Sigmoid colon (tissue), 6 donors: ENCODE measurements at regions not wholly inside any gene's neighbourhood (a gene's known extent, or its start where the extent isn't known, plus 50 kb on each side); places are given as distances from the start of the nearest gene placed in this dataset.

Experiments used
- DNase-seq: peaks from one replicate; pipeline ENCODE4 v3.0.0-alpha.2; 2019
- H3K27ac ChIP-seq, 4 donors: fragments of 200-600 bp; sonication (generic); one replicate each; pipeline ENCODE4 v1.5.1; 2016 to 2019; ENCODE audit warnings: mild to moderate bottlenecking in 1 of 4
- H3K27me3 ChIP-seq, 3 donors: fragments of 200-600 bp; sonication (generic); one replicate each; pipeline ENCODE4 v1.5.1; 2019; ENCODE audit warnings: mild to moderate bottlenecking in 1 of 3
- H3K36me3 ChIP-seq, 4 donors: fragments of 200-600 bp; sonication (generic); one replicate each; pipeline ENCODE4 v1.5.1; 2016 to 2019
- H3K4me1 ChIP-seq, 4 donors: fragments of 200-600 bp; sonication (generic); one replicate each; pipeline ENCODE4 v1.5.1; 2017 to 2019
- H3K4me3 ChIP-seq, 4 donors: fragments of 200-600 bp; sonication (generic); one replicate each; pipeline ENCODE4 v1.5.1; 2017 to 2019; ENCODE audit warnings: mild to moderate bottlenecking in 2 of 4, moderate library complexity in 1 of 4
- H3K9me3 ChIP-seq, 4 donors: fragments of 200-600 bp in 3 of 4; sonication (generic) in 3 of 4; one replicate each; pipeline versions ENCODE4 v1.5.1 to v1.6.1; 2013 to 2019
- CTCF ChIP-seq, 4 experiments: fragments of 450-650 bp in 3 of 4; fragments of 200-600 bp in 1 of 4; IDR thresholded peaks; one replicate each; pipeline ENCODE4 v1.5.1; 2016 to 2019; ENCODE audit warnings: antibody characterized with exemption in 4 of 4, mild to moderate bottlenecking in 3 of 4, moderate library complexity in 2 of 4
- EP300 ChIP-seq, 4 donors: sonication (generic); formaldehyde crosslinking; IDR thresholded peaks; one replicate each; pipeline ENCODE4 v1.6.1; 2017; ENCODE audit warnings: antibody characterized with exemption in 4 of 4
- POLR2A ChIP-seq, 2 donors: fragments of 450-650 bp; IDR thresholded peaks; one replicate each; pipeline ENCODE4 v1.6.1; 2016; ENCODE audit warnings: antibody characterized with exemption in 2 of 2, mild to moderate bottlenecking in 2 of 2, moderate library complexity in 2 of 2
- POLR2AphosphoS5 ChIP-seq, 4 donors: sonication (generic); formaldehyde crosslinking; IDR thresholded peaks; one replicate each; pipeline ENCODE4 v1.6.1; 2017; ENCODE audit warnings: antibody characterized with exemption in 4 of 4
- WGBS, 2 donors: extraction: QIAGEN DNeasy Blood & Tissue Kit; methylation state at CpG; one replicate each; pipeline ENCODE4 v1.1.7; 2013; 5-methylcytosine and 5-hydroxymethylcytosine counted together
- intact Hi-C: fragments of 100-400 bp; cut with DNase I; formaldehyde crosslinking; loops from one replicate; pipeline ENCODE4 v1.15.1; 2023
- donor health status: healthy with polysubstance abuse.
- donor health status: healthy.

- H3K4me1 ChIP-seq = peaks cover 0 to 20% (median 19%) of the 10 kb centered on the region in 4 donors
- H3K9me3 ChIP-seq = no peaks in the 10 kb centered on the region
- no peak overlapping the region for H3K27ac ChIP-seq
- TF ChIP-seq POLR2AphosphoS5 (IDR thresholded peaks at IDR 0.05) (no peak), EP300 (IDR thresholded peaks at IDR 0.05) (no peak), POLR2A (IDR thresholded peaks at IDR 0.05) (no peak), CTCF (IDR thresholded peaks at IDR 0.05) (no peak)
- peak; percentile 53 for DNase-seq
- peaks cover 30 to 100% (median 71%) of the 10 kb centered on the region in 3 donors for H3K27me3 ChIP-seq
- H3K4me3 ChIP-seq = no peak overlapping the region
- intact Hi-C loops = no loop called here
- 18 to 50% methylated on average over 5 of the region's 5 CpGs for WGBS, 2 donors
- no peaks in the 10 kb centered on the region for H3K36me3 ChIP-seq
Observed at GRCh38 chr6:105985098-105985815, 100.9 kb upstream of the PRDM1 start.

GRCh38 chr6:105983763-105984162, 102.4 kb upstream of the PRDM1 start:
- no peak overlapping the region for H3K27ac ChIP-seq
- TF ChIP-seq POLR2AphosphoS5 (IDR thresholded peaks at IDR 0.05) (no peak), EP300 (IDR thresholded peaks at IDR 0.05) (no peak), CTCF (IDR thresholded peaks at IDR 0.05) (no peak), POLR2A (IDR thresholded peaks at IDR 0.05) (no peak)
- intact Hi-C loops = no loop called here
- H3K4me1 ChIP-seq = peaks cover 0 to 20% (median 19%) of the 10 kb centered on the region in 4 donors
- H3K4me3 ChIP-seq = no peak overlapping the region
- peaks cover 27 to 92% (median 62%) of the 10 kb centered on the region in 3 donors for H3K27me3 ChIP-seq
- DNase-seq = no peak
- no peaks in the 10 kb centered on the region for H3K9me3 ChIP-seq
- H3K36me3 ChIP-seq = no peaks in the 10 kb centered on the region

GRCh38 chr6:105982761-105983540, 103.2 kb upstream of the PRDM1 start:
- Histone ChIP-seq H3K4me3 (no peak overlapping the region), H3K4me1 (peaks cover 0 to 20% (median 19%) of the 10 kb centered on the region in 4 donors), H3K36me3 (no peaks in the 10 kb centered on the region), H3K27ac (no peak overlapping the region), H3K27me3 (peaks cover 27 to 84% (median 56%) of the 10 kb centered on the region in 3 donors), H3K9me3 (no peaks in the 10 kb centered on the region)
- TF ChIP-seq POLR2AphosphoS5 (IDR thresholded peaks at IDR 0.05) (no peak), POLR2A (IDR thresholded peaks at IDR 0.05) (no peak), EP300 (IDR thresholded peaks at IDR 0.05) (no peak), CTCF (IDR thresholded peaks at IDR 0.05) (no peak)
- intact Hi-C loops = no loop called here
- DNase-seq = no peak
- 20 to 75% methylated on average over 2 of the region's 2 CpGs for WGBS, 2 donors

- no peak overlapping the region for H3K27ac ChIP-seq
- peak overlapping the region in 1 of 4 donors; percentile 24 for H3K4me3 ChIP-seq
- H3K4me1 ChIP-seq = peaks cover 0 to 20% (median 19%) of the 10 kb centered on the region in 4 donors
- 79 to 93% methylated on average over 15 of the region's 15 CpGs for WGBS, 2 donors
- DNase-seq = peak; percentile 24
- intact Hi-C loops = no loop called here
- TF ChIP-seq CTCF (IDR thresholded peaks at IDR 0.05) (no peak), POLR2A (IDR thresholded peaks at IDR 0.05) (no peak), POLR2AphosphoS5 (IDR thresholded peaks at IDR 0.05) (no peak), EP300 (IDR thresholded peaks at IDR 0.05) (no peak)
- H3K9me3 ChIP-seq = no peaks in the 10 kb centered on the region
- peaks cover 27 to 73% (median 48%) of the 10 kb centered on the region in 3 donors for H3K27me3 ChIP-seq
- no peaks in the 10 kb centered on the region for H3K36me3 ChIP-seq
Observed at GRCh38 chr6:105981888-105982358, 104.2 kb upstream of the PRDM1 start.
